Astrocyte of the cerebellum (primary cell): ENCODE measurements at regions not wholly inside any gene's neighbourhood (a gene's known extent, or its start where the extent isn't known, plus 50 kb on each side); places are given as distances from the start of the nearest gene placed in this dataset.

Experiments
- DNase-seq: peaks from one replicate; pipeline ENCODE4 v3.0.0-alpha.2; 2011; ENCODE audit warnings: low read depth
- H3K4me3 ChIP-seq: 2 replicates; pipeline ENCODE4 v1.5.1; 2011; ENCODE audit warnings: mild to moderate bottlenecking, low read depth, low read length, moderate library complexity
- in situ Hi-C: cut with HindIII; loops from 2 replicates; pipeline ENCODE4 v1.10.0; 2017; ENCODE audit warnings: low sequenced_read_pairs
- TF ChIP-seq, protein P1 (sequence below): IDR thresholded peaks from 2 replicates; pipeline ENCODE4 v1.5.1; 2012; ENCODE audit warnings: low read length, low read depth, moderate library complexity, mild to moderate bottlenecking; ENCODE audit errors: missing control alignments

DNA sequence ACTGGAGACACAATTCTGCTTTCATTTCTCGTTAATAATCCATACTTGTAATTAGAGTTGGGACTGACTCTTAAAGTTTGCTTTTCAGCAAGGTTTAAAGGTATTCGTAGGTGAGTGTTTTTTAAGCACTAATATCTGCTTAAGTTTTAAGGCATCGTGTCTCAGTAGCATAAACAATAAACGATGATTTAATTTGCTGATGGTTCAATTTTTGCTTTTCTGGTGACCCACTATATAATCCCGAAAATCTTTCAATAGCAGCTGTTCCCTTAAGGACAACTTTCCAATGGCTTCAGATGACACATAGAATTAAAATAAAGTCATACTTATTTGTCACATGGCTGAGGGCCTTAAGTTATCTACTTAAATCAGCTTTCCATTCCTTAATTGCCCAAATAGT is 859.5 kb upstream of the SOX11 start:
- DNase-seq, result no peak
- in situ Hi-C loops, result no loop called here
- TF ChIP-seq, protein P1, sequence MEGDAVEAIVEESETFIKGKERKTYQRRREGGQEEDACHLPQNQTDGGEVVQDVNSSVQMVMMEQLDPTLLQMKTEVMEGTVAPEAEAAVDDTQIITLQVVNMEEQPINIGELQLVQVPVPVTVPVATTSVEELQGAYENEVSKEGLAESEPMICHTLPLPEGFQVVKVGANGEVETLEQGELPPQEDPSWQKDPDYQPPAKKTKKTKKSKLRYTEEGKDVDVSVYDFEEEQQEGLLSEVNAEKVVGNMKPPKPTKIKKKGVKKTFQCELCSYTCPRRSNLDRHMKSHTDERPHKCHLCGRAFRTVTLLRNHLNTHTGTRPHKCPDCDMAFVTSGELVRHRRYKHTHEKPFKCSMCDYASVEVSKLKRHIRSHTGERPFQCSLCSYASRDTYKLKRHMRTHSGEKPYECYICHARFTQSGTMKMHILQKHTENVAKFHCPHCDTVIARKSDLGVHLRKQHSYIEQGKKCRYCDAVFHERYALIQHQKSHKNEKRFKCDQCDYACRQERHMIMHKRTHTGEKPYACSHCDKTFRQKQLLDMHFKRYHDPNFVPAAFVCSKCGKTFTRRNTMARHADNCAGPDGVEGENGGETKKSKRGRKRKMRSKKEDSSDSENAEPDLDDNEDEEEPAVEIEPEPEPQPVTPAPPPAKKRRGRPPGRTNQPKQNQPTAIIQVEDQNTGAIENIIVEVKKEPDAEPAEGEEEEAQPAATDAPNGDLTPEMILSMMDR, result no peak
- H3K4me3 ChIP-seq, result no peak overlapping the region

DNA sequence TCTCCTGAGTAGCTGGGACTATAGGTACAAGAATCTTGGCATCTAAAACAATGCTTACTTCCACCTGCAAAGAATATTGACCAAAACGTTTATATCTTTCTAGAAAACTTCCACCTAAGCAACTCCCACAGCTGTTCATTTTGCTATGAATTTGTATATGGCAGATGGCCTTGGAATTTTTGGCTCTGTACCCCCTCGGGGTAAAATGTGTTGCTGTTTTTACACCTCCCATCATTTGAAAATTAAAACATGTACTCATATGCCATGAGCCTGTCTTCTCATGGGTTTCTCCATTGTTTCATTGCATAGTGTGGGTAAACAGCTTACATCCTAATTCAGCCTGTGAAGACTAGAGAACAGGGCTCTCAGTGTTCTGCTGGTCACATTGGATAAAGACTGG is 853.6 kb upstream of the SOX11 start:
- H3K4me3 ChIP-seq, result no peak overlapping the region
- in situ Hi-C loops, result no loop called here
- TF ChIP-seq, protein P1, result no peak
- DNase-seq, result no peak

DNA sequence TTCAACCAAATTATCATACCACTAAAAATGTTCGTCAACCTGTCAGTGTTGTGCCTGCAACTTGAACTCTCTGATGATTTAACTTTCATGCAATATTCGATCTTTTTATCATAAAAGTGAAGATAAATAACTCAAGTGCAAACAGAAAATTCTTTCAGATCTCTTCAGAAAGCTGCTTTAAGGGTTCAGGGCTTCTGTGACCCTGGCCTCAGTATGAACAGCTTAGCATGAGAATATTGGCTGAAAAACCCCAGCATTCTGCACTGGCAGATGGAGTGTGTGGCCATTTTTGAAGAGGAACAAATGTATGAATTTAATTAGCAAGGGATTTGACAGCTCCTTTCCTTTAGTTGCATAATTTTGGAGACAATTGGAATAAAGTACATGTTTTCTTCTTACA is 851.4 kb upstream of the SOX11 start:
- DNase-seq, result no peak
- H3K4me3 ChIP-seq, result no peak overlapping the region
- in situ Hi-C loops, result no loop called here
- TF ChIP-seq, protein P1, result no peak

DNA sequence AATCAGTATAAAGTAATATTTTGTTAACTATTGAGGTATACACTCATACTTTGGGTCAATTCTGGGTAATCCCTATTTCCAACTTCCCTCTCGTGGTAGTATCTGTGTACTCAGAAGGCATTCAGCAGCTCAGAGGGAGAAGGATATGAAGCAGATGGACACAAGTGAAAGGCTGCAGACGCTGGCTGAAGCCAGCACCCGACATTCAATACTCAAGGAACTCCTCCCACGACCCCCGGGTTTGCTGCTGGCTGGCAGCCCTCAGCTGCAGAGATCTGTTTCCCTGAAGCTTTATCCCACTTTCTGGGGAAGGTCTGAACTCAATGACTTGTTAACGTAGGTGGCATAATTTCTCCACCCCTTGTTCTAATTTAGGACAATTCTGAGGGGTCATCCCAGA is 847.3 kb upstream of the SOX11 start:
- no peak for DNase-seq
- no peak overlapping the region for H3K4me3 ChIP-seq
- TF ChIP-seq, protein P1, result no peak
- in situ Hi-C loops, result no loop called here

DNA sequence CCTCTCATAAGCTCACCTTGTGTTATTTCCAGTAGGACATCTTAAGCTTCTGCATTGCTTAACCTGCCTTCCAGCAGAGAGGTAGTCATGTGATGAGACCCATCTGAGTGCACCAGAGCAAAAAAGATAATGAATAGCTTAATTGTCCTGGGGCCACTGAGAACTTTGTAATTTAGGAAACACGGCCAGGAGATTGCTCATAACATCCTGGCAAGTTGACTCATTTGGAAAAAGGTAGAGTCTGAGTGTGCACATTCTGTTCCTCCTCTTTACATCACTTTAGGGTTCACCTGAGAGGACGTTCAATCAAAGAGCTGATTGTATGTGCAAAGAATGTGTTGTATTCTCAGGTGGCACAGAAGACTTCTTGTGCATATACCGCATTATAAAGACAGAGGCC is 830.2 kb upstream of the SOX11 start:
- no peak for DNase-seq
- no peak overlapping the region for H3K4me3 ChIP-seq
- in situ Hi-C loops, result no loop called here
- TF ChIP-seq, protein P1, result no peak

DNA sequence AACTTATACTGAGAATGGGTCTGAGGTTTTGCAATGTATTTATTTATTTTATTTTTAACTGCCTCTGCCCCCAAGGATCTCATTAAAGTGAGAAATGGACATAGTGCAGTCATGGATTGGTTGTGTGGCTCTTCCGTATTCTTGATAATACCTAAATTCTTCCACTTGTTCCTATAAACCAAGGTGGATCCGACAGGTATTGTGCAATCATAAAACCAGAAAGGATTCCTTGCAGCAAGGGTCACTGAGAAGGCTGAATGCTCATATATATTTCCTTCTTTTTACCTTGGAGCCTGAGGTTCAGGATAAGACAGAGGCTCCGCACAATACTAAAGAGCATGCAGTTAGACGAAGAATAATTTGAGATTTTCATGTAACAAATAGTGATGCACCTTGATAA is 826.0 kb upstream of the SOX11 start:
- TF ChIP-seq, protein P1, result no peak
- in situ Hi-C loops, result no loop called here
- DNase-seq, result no peak
- H3K4me3 ChIP-seq, result no peak overlapping the region

DNA sequence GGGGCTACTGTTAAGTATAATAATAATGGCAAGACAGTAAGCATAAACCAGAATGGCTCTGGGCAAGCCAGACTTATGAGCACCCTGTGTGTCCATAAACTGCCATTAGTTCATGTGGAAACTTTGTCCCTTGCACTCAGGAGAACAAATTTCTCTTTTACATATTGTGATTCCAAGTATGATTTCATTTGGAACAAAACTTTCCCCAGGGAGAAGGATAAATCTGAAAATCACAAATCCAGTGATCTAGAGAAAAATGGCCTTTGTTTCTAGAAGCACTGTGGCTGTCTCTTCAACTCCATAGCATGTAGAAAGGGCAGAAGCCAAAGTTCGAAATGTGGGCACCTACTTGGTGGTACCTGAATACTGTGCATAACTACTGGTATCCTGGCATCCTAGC is 823.7 kb upstream of the SOX11 start:
- no peak overlapping the region for H3K4me3 ChIP-seq
- TF ChIP-seq, protein P1, result no peak
- no peak for DNase-seq
- in situ Hi-C loops, result no loop called here
